Cardiac fibroblast (primary cell): ENCODE measurements at regions not wholly inside any gene's neighbourhood (a gene's known extent, or its start where the extent isn't known, plus 50 kb on each side); places are given as distances from the start of the nearest gene placed in this dataset.

Source experiments
- DNase-seq, 2 donors: peaks; one replicate each; pipeline versions ENCODE4 v3.0.0 to v3.0.0-alpha.2; 2010; ENCODE audit warnings: low read depth in 2 of 2
- H3K4me3 ChIP-seq, 2 donors: replicated peaks in 1 of 2; 1 replicate in 1 of 2; 2 replicates in 1 of 2; pipeline ENCODE4 v1.5.1; 2011; ENCODE audit warnings: low read depth in 2 of 2, low read length in 2 of 2, mild to moderate bottlenecking in 2 of 2, moderate library complexity in 1 of 2
- CTCF ChIP-seq: IDR thresholded peaks from one replicate; pipeline ENCODE4 v1.5.1; 2011; ENCODE audit warnings: low read depth, mild to moderate bottlenecking, low read length, inconsistent platforms

GRCh38 chr6:77561768-77562314 lies 91.0 kb upstream of the MEI4 start:
- H3K4me3 ChIP-seq = no peak overlapping the region
- no peak for TF ChIP-seq CTCF
- peak in 1 of 2 donors; percentile 18 for DNase-seq

GRCh38 chr6:77565370-77565769 lies 87.5 kb upstream of the MEI4 start:
- TF ChIP-seq CTCF = no peak
- no peak for DNase-seq
- no peak overlapping the region for H3K4me3 ChIP-seq

DNA sequence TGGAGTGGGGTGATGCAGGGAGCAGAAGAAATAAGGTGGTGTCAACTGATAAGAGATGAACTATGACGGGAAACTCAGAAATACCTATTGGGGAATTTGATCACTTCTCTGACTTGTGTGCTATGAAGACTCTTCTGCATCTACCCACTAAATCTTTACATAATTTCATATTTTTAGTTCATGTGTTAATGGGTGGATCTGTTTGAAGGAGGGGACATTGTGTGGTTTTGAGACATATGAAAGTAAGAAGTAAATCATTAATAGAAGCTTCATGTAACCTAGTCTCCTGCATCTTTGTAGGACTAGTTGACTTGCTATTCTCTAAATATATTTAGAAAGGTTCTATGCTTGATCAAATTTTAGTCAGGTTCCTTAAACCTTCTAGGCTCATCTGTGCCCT lies 86.6 kb upstream of the MEI4 start:
- DNase-seq = no peak
- no peak overlapping the region for H3K4me3 ChIP-seq
- no peak for TF ChIP-seq CTCF

DNA sequence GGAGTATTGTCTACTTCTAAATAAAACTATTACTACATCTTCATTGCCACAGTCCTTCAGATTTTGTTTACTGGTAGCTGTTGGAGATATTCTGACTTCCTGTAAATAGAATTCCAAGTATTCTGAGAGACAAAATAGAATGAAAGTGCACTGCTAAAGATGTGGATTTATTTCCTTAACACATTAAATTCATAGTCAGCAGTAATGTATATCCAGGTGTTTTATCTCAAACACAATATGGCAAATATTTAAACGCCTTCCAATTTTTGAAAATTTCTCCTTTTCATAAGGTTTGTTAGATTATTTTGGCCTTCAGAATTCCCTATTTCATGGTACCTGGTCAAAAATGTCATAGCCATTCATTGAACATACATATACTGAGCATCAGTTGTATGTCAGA lies 84.3 kb upstream of the MEI4 start:
- no peak for TF ChIP-seq CTCF
- DNase-seq = no peak
- no peak overlapping the region for H3K4me3 ChIP-seq

DNA sequence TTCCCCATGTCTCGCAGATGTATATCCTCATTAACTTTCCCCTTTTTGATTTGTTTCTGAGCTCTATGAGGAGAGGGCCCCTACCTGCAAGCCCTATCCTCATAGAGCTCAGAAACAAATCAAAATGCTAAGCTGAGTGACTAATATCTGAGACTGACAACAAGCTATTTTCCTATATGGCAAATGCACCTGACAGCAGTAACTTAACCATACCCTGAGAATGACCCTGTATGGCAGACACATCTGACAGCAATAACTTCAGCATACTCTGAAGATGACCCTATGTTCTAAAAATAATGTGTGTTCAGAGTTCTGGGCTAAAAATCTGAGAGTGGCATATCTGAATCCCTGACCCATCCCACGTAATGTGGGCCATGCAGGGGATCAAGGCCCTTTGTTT lies 79.0 kb upstream of the MEI4 start:
- no peak for DNase-seq
- no peak overlapping the region for H3K4me3 ChIP-seq
- no peak for TF ChIP-seq CTCF

GRCh38 chr6:77587963-77588362 lies 64.9 kb upstream of the MEI4 start:
- TF ChIP-seq CTCF = no peak
- no peak overlapping the region for H3K4me3 ChIP-seq
- no peak for DNase-seq
